NCI-H748 (cell line): ENCODE measurements at regions not wholly inside any gene's neighbourhood (a gene's known extent, or its start where the extent isn't known, plus 50 kb on each side); places are given as distances from the start of the nearest gene placed in this dataset.

Source experiments
- DNase-seq: peaks from one replicate; lab custom pipeline; 2025; ENCODE audit not compliant: unreplicated experiment; lab: John Stamatoyannopoulos, UW

DNA sequence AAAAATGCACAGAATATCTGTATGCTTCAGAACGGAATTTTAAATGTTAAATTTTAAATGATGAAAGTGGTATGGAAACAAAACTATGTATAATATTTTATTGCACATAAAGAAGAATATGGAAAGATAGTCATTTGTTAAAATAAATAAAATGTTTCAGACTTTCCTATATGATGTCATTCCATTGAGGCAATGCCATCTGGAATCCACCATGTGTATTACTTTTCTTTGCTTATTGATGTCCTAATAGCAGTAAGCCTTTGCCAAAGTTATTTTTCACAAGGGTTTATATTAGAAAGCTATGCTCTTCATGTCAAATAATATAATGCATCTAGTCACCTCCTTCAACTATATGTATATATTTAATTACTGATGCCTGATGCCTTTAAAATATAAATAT, 601.6 kb upstream of the PKDCC start:
- DNase-seq, result no peak

DNA sequence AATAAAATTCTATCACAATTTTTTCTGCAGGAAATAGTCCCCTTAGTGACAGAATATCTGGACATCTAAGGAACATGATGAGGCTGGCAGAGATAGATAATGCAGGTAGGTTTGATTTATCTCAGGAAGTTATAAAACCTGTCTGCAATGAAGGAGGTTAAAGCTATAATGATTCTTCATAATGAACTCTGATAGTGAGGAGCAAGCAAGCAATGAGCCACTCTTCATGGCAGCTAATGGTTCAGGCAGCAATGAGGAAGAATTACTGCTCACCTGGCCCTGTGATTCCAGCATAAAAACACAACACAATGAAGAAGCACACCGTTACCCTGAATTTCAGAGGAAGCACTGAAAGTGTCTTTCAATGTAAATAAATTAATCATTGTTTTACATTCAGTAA, 599.6 kb upstream of the PKDCC start:
- no peak for DNase-seq

DNA sequence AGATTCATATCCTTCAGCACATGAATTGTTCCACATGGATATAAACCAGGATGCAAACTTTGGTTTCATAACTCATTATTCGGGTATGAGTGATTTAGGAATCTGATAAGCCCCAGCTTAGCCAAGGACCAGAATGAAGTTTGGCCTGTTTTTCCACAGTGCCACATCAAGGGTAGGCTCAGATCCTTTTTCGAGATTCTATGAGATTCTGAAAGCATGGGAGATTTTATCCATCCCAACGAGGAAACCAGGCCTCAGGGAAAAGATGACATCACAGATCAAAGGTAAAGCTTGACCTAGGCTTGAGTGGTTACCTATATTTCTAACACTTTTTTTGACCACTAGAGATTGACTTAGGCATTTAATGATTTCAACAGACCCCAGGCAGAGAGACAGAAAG, 590.8 kb upstream of the PKDCC start:
- DNase-seq, result no peak

GRCh38 chr2:41460661-41461060, 587.2 kb upstream of the PKDCC start:
- DNase-seq, result no peak

GRCh38 chr2:41464395-41464794, 583.4 kb upstream of the PKDCC start:
- DNase-seq, result no peak

GRCh38 chr2:41475959-41476358, 571.9 kb upstream of the PKDCC start:
- DNase-seq, result no peak

- no peak for DNase-seq
Observed at GRCh38 chr2:41482659-41483058, 565.2 kb upstream of the PKDCC start.

- peak; percentile 37 for DNase-seq
Observed at GRCh38 chr2:41483226-41483625, 564.6 kb upstream of the PKDCC start.

DNA sequence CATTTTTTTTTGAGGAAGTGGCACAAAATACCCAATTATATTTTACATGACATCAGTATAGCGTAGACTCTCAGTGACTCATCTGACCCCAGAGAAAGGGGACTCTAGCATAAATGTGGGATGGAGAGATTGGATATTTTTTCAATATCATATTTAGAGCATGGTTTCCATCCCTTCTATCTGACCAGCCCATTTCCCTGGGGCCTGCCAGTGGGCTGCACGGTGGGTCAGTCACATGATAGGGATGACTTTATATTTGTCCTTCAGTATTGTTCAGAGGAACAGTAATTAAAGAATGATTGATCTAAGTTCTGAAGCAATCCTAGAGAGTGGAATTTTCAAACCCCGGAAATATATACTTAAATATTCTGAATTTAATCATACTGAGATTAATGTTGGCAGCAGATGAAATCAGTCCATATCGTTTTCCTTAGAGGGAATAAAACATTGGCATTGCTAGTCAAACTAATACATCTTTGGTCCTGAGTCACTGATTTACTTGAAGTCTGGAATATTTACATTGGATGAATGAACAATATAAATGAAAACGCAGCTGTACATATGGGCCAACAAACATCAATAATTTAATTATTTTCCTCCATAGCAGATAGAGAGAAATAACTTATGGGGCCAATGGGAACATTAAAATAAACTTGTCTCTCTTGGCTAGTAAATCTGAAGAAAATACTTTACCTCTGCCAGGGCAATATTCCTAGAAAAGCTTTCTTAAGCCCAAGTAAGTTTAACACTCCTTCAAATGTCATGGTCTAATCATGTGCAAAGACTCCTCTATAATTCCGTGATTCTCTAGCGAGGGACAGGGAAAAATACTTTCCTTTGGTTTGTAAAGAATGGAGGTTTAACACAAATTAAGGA, 563.6 kb upstream of the PKDCC start:
- no peak for DNase-seq

DNA sequence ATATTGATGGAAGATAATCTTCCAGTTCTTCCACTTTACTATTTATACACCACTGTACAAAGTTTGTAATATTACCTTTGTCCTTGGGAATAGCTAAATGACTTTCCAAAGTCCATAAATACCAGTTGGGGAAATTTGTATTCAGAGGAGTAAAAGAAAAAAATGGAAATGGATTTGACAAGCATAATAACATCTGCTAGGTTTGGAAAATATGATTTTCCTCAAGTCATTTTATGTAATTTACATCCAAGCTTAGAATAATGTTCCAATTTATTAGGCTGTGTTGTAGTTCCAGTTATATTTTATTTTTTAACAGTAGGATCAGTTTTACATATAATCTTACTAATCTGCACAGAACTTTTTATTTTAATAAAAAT, 563.0 kb upstream of the PKDCC start:
- no peak for DNase-seq

- DNase-seq, result no peak
Observed at GRCh38 chr2:41486948-41487347, 560.9 kb upstream of the PKDCC start.

DNA sequence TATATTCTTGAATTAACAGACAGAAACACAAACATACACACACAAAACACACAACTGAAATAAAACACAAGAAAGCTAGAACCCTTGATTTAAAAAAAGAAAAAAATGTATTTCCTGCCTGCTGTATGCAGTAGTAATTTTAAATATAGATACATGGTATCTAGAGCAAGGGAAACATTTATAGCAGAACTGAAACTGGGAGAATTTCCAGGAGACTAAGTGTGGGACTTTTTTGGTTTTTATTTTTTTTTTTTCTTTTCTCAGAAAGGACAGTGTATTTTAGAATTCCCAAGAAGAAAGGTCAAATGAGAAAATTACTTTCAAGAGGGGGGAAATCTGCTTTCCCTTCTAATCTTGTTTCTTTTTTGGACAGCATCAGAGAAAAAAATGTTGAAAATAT, 558.9 kb upstream of the PKDCC start:
- no peak for DNase-seq

- DNase-seq, result no peak
Observed at GRCh38 chr2:41489638-41490037, 558.2 kb upstream of the PKDCC start.

GRCh38 chr2:41495050-41495449, 552.8 kb upstream of the PKDCC start:
- DNase-seq, result peak; percentile 9

- DNase-seq, result no peak
Observed at GRCh38 chr2:41496908-41497307, 550.9 kb upstream of the PKDCC start.

GRCh38 chr2:41498781-41499180, 549.0 kb upstream of the PKDCC start:
- DNase-seq, result no peak

GRCh38 chr2:41500895-41501294, 546.9 kb upstream of the PKDCC start:
- DNase-seq, result no peak

DNA sequence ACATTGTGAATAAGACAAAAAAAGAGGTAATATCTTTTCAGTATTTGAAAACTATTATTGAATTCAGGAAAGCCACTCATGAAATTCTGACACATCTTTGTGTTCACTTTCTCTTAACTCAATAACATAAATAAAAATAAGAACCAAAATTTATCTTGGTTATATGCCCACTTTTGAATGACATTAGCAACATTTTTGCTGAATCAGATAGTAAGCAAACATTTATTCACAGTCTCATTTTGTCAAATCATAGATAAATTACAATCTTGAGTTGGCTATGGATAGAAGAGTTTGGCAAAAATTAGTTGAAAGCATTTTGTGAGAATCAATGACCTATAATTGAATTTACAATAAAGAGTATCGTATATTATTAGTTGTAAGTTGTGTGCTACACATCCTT, 545.1 kb upstream of the PKDCC start:
- DNase-seq, result no peak

- DNase-seq, result no peak
Observed at GRCh38 chr2:41504532-41504931, 543.3 kb upstream of the PKDCC start.

DNA sequence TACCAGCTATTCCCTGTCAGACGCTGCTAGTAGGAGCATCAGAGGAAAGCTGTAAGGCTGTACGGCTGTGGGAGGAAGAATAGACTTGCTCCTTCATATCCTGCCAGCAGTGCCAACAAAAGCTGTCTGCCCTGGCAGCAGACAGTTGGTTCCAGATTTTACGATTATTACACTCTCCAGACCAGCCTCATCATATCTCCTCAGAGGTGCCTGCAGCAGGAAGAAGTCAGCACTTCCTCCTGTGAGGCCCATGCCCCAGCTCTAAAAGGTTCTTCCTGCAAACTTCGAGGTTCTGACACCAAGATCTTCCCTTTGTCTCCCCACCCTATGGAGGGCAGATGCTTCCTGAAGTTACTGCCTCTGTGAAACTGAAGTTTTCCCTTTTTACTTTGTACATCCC, 537.7 kb upstream of the PKDCC start:
- no peak for DNase-seq

- DNase-seq, result no peak
Observed at GRCh38 chr2:41521211-41521610, 526.6 kb upstream of the PKDCC start.

GRCh38 chr2:41527525-41528323, 520.1 kb upstream of the PKDCC start:
- DNase-seq, result no peak
